Stomach (tissue), 8 donors: ENCODE measurements at regions not wholly inside any gene's neighbourhood (a gene's known extent, or its start where the extent isn't known, plus 50 kb on each side); places are given as distances from the start of the nearest gene placed in this dataset.
"Not testable (repeated sequence)": the region's sequence is repeated elsewhere in the genome, so short reads cannot be mapped to it uniquely, and the experiment has no call there.

ENCODE experiments used
- DNase-seq, 2 donors: peaks; one replicate each; pipeline versions ENCODE4 v3.0.0 to v3.0.0-alpha.2; 2013 to 2019
- H3K27ac ChIP-seq, 5 donors: fragments of 200-600 bp in 4 of 5; sonication (generic) in 4 of 5; one replicate each; pipeline ENCODE4 v1.5.1; 2013 to 2019; ENCODE audit warnings: mild to moderate bottlenecking in 1 of 5, moderate library complexity in 1 of 5
- H3K27me3 ChIP-seq, 3 donors: fragments of 200-600 bp; sonication (generic); one replicate each; pipeline ENCODE4 v1.5.1; 2017 to 2019; ENCODE audit warnings: mixed run types in 1 of 3
- H3K36me3 ChIP-seq, 4 donors: fragments of 200-600 bp; sonication (generic); 1 replicate in 3 of 4; 2 replicates in 1 of 4; pipeline ENCODE4 v1.5.1; 2016 to 2019
- H3K4me1 ChIP-seq, 4 donors: fragments of 200-600 bp; sonication (generic); one replicate each; pipeline ENCODE4 v1.5.1; 2016 to 2019
- H3K4me3 ChIP-seq, 4 donors: fragments of 200-600 bp; sonication (generic) in 3 of 4; one replicate each; pipeline ENCODE4 v1.5.1; 2016 to 2019; ENCODE audit warnings: mild to moderate bottlenecking in 1 of 4
- H3K9me3 ChIP-seq, 4 donors: fragments of 200-600 bp; sonication (generic); one replicate each; pipeline ENCODE4 v1.5.1; 2016 to 2019
- WGBS, 5 donors: extraction: QIAGEN DNeasy Blood & Tissue Kit in 3 of 5; methylation state at CpG; one replicate each; pipeline versions ENCODE4 v1.1.5 to v1.1.7; 2013 to 2018; 5-methylcytosine and 5-hydroxymethylcytosine counted together
- intact Hi-C: fragments of 100-400 bp; cut with DNase I; formaldehyde crosslinking; loops from one replicate; pipeline ENCODE4 v1.15.1; 2023; ENCODE audit warnings: low total_unique reads
- TF ChIP-seq, protein P1 (sequence below), 7 experiments: fragments of 450-650 bp in 4 of 7; fragments of 200-600 bp in 3 of 7; sonication (generic) in 3 of 7; IDR thresholded peaks; one replicate each; pipeline ENCODE4 v1.5.1; 2016 to 2019; ENCODE audit warnings: antibody characterized with exemption in 7 of 7, control low read depth in 2 of 7, mild to moderate bottlenecking in 1 of 7
- donor health status: healthy with polysubstance abuse.
- donor health status: Bipolar disorder and iron deficiency.
- donor health status: healthy.

DNA sequence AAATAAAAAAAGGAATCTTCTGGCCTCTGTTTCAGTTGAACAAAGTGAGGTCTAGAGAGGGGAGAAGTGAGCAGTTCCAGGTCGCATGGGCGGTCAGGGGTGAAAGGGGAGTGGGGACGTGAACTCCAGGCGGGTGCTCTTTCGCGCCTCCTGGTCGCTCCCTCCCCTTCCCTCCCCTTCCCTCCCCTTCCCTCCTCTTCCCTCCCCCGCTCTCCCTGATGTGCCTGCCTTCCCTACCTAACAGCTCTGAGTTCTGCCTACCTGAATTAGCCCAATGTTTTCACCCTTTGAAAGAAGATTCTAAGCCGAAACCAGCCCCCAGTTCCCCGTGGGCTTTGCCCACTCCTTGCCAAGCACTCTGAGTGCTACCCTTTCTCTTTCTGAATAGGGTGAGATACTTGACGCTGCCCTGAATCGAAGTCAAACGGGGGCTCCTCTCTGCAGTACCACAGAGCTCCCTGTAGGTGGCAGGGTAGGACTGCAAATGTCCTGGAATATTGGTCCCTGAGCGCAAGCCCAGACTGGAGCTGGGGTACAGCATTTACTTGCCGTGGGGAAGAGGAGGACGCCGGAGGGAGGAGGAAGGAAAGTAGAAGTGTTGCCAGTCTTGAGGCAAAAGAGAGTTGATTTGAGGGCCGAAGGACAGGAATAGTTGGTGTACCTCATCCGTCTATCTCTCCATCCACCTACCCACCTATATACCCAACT is 214.4 kb downstream of the NPIPA7 start:
- H3K27ac ChIP-seq, intact Hi-C loops, H3K36me3 ChIP-seq, H3K4me3 ChIP-seq, H3K27me3 ChIP-seq, H3K9me3 ChIP-seq, H3K4me1 ChIP-seq: not testable (repeated sequence)
- TF ChIP-seq, protein P1, sequence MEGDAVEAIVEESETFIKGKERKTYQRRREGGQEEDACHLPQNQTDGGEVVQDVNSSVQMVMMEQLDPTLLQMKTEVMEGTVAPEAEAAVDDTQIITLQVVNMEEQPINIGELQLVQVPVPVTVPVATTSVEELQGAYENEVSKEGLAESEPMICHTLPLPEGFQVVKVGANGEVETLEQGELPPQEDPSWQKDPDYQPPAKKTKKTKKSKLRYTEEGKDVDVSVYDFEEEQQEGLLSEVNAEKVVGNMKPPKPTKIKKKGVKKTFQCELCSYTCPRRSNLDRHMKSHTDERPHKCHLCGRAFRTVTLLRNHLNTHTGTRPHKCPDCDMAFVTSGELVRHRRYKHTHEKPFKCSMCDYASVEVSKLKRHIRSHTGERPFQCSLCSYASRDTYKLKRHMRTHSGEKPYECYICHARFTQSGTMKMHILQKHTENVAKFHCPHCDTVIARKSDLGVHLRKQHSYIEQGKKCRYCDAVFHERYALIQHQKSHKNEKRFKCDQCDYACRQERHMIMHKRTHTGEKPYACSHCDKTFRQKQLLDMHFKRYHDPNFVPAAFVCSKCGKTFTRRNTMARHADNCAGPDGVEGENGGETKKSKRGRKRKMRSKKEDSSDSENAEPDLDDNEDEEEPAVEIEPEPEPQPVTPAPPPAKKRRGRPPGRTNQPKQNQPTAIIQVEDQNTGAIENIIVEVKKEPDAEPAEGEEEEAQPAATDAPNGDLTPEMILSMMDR (IDR thresholded peaks at IDR 0.05), result peak in 5 of 7 experiments; percentile 24 to 62 (median 50)
- 11 to 16% (median 14%) methylated on average over 11 to 17 of the region's 19 CpGs for WGBS, 5 donors
- DNase-seq, result peak in 1 of 2 donors; percentile 53

DNA sequence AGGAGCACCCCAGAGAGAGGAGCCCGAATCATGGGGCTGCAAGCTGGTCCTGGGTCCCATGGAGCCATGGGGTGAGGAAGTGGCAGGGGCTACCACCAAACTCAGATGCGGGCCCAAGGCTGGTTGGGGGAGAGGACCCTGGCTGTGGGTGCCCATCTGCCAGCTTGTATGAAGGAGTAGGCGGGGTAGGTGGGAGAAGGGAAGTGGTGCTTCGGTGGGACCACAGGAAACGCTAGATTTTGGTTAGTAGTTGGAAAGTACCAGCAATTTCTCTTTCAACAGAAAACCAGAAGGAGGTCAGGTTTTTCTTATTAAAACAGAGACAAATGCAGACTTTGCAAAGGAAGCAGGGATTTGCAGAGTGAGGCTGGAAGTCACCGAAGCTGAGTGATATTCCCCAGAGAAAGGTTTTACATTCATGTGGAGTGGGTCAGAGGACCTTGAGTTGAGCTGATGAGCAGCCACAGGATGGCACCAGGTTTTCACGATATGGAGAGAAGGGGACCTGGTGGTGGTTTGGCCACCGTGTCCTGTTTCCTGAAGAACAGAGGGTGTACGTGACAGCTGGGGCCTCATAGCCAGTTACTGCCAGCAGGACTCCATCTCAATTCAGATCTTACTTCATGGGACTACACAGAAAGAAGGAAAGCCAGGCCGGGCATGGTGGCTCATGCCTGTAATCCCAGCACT is 216.2 kb downstream of the NPIPA7 start:
- 19 to 41% (median 31%) methylated on average over 2 of the region's 10 CpGs; no CpG with 5 or more reads in 2 of the 5 donors for WGBS, 5 donors
- H3K36me3 ChIP-seq, H3K27ac ChIP-seq: not testable (repeated sequence)

DNA sequence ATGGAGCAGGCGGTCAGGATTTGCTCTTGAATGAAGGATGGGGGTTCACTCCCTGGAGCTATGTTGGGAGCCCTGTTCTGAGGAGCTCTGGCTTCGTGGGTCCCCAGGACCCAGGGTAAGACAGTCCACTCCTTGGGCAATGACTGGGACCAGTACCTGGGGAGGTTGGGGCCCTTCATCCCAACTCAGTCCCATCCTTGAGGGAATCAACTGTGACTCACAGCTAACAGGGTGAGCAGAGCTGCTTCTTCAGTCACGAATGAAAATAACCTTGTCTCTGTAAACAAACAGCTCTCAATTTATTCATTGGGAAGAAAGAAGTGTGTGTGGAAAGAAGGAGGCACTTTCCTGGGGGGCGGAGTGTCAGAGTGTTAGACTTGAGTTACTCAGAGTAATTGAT is 222.3 kb downstream of the NPIPA7 start:
- H3K4me3 ChIP-seq, H3K36me3 ChIP-seq, H3K27ac ChIP-seq, H3K9me3 ChIP-seq, H3K27me3 ChIP-seq, DNase-seq, H3K4me1 ChIP-seq, intact Hi-C loops: not testable (repeated sequence)
- WGBS, 5 donors, result 52 to 70% (median 65%) methylated on average over 3 to 4 of the region's 4 CpGs

More for the DNA sequence above, 216.2 kb downstream of the NPIPA7 start:
- H3K9me3 ChIP-seq, DNase-seq, H3K4me3 ChIP-seq, intact Hi-C loops, H3K27me3 ChIP-seq, H3K4me1 ChIP-seq: not testable (repeated sequence)

DNA sequence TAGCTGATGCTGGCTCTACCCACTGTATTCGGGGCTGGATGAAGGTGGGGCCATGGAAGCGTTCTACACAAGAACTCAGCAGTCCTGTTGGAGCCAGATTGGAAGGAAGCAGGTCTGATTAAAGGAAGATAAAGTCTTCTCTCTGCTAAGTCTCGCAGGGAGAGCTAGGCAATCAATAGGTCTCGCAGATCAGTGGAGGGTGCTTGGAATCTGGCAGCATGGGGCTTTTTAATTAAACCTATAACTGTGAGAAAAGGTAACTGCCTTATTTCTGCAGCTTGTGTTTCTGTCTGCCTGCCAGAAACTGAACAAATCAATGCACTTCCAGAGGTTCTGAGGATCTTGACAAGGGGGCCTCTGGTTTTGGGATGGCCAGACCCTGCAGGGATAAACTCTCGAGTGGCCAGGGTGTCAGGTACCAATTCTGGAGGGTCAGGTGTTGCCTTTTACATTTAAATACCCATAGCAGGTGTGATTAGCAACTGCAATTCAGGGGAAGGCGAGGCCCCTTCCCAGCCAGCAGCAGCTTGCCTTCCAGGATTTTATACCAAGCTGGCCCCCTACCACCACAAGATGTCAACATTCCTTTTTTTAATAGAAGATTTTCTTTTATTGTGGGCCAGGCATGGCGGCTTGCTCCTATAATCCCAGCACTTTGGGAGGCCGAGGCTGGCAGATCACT is 228.6 kb downstream of the NPIPA7 start:
- H3K9me3 ChIP-seq, H3K27ac ChIP-seq, H3K27me3 ChIP-seq, intact Hi-C loops, H3K4me1 ChIP-seq, H3K36me3 ChIP-seq, H3K4me3 ChIP-seq, DNase-seq: not testable (repeated sequence)
- WGBS, 5 donors, result 33 to 60% (median 50%) methylated on average over 2 to 4 of the region's 8 CpGs

DNA sequence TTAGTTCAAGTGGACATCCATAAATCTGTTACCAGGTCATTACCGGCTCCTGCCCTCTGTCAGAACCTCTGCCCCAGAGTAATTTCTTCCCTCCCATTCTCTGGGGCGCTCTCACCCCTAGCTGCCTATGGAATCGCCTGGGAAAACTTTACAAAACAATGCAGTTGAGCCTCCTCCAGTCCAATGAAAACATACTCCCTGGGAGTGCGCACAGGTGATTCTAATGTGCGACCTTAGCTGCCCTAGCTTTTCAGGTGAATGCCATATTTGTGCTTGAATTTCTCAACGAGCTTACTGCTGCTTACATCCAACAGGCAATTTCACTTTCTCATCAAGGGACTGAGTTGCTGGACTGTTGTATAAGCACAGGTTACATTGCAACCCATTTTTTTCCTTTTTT is 230.7 kb downstream of the NPIPA7 start:
- intact Hi-C loops, result not testable (repeated sequence)

DNA sequence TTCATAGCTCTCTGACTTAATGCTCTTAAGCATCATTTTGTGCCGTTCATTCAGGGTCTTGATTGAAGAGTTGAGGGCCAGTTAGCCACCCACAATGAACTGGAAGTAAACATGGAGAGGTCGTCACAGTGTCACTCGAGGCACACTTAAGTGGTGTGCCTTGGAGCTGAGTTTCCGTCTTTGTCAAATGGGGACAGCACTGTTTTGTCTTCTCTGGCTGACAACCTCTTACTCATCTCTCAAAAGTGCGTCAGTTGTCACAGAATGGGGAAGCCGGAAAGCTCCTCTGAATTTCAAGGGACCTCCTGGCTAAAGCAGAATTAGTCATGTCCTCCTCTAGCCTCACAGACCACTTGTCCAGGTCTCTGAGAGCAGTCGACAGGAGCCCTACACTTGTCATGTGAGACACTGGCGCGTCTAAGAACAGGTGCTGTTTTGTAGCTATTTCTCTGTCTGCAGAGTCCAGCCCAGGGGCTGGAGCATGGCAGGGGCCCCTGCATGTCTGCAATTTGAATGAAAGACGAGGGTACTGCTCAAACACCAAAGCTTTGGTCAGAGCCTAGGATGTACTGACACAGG is 231.5 kb downstream of the NPIPA7 start:
- H3K27me3 ChIP-seq, H3K36me3 ChIP-seq, H3K4me3 ChIP-seq, H3K9me3 ChIP-seq, H3K27ac ChIP-seq, DNase-seq, intact Hi-C loops, H3K4me1 ChIP-seq: not testable (repeated sequence)
- WGBS, 5 donors, result 32 to 71% (median 55%) methylated on average over 1 to 6 of the region's 10 CpGs

More for the DNA sequence above, 230.7 kb downstream of the NPIPA7 start:
- WGBS, 5 donors, result 53 to 72% (median 63%) methylated on average over 6 of the region's 6 CpGs
- not testable (repeated sequence) for H3K27me3 ChIP-seq, H3K36me3 ChIP-seq, H3K4me3 ChIP-seq, H3K4me1 ChIP-seq, DNase-seq, H3K27ac ChIP-seq, H3K9me3 ChIP-seq

DNA sequence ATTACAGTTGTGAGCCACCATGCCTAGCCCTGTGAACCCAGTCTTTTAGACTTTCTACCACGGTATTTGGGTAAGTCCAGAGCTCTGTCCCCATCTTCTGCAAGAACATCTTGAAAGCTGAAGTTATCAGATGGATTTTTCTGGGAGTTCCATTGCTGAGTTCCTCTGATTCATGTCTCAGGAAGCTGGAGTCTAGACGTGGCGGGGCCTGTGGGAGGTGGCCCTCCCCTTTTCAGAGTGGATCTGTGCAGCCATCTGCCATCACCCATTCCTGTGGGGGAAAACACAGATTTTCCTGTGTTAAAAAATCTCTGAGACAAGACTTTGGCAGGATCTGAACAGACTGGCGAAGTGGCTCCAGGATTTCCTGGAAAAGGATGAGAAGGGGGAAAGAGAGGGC is 234.3 kb downstream of the NPIPA7 start:
- intact Hi-C loops, H3K4me1 ChIP-seq, H3K27me3 ChIP-seq, DNase-seq, H3K27ac ChIP-seq, H3K4me3 ChIP-seq, H3K36me3 ChIP-seq, H3K9me3 ChIP-seq: not testable (repeated sequence)
- WGBS, 5 donors, result 54 to 65% (median 58%) methylated on average over 2 of the region's 4 CpGs; no CpG with 5 or more reads in 2 of the 5 donors

DNA sequence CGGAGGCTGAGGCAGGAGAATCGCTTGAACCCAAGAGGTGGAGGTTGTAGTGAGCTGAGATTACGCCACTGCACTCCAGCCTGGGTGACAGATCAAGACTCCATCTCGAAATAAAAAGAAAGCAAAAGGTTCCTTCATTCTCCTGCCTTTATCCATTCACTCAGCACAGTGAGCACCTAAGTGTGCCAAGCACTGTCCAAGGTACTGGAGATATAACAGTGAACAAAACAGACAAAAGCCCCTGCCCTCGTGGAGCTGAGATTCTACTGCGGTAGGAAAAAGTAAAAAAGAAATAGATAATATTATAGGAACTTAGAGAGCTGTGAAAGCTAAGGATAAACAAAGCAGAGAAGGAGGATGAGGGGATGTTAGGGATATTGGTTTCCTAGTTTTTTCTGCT is 235.5 kb downstream of the NPIPA7 start:
- H3K9me3 ChIP-seq, H3K36me3 ChIP-seq, intact Hi-C loops, DNase-seq, H3K4me3 ChIP-seq, H3K4me1 ChIP-seq, H3K27ac ChIP-seq, H3K27me3 ChIP-seq: not testable (repeated sequence)
- WGBS, 5 donors, result 69 to 76% (median 70%) methylated on average over 6 of the region's 6 CpGs

DNA sequence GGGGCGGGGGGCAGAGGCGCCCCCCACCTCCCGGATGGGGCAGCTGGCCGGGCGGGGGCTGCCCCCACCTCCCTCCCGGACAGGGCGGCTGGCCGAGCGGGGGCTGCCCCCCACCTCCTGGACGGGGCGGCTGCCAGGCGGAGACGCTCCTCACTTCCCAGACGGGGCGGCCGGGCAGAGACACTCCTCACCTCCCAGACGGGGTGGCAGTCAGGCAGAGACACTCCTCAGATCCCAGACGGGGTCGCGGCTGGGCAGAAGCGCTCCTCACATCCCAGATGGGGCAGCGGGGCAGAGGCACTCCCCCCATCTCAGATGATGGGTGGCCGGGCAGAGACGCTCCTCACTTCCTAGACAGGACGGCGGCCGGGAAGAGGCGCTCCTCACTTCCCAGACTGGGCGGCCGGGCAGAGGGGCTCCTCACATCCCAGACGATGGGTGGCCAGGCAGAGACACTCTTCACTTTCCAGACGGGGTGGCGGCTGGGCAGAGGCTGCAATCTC is 240.1 kb downstream of the NPIPA7 start:
- H3K4me1 ChIP-seq, H3K9me3 ChIP-seq, DNase-seq, H3K27ac ChIP-seq, intact Hi-C loops, H3K4me3 ChIP-seq, H3K36me3 ChIP-seq, H3K27me3 ChIP-seq: not testable (repeated sequence)
- 94 to 96% (median 95%) methylated on average over 7 to 32 of the region's 33 CpGs; no CpG with 5 or more reads in 1 of the 5 donors for WGBS, 5 donors

DNA sequence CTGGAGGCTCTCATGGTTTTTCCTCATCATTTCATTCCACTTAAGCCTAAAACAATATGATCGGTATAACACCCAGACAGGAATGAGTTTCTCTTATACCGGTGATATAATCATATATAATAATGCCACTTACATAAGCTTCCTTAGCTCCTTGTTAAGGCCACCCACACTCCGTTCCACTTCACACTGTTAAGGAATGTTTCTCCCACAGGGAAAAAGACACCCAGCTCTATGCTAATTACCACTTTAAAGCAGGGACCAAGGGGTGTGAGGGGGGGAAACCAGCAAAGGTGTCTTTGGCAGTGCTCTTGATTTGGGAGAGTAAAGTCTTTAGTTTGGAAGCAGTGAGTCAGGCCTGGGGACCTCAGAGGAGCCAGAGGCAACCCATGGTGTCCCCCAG is 245.4 kb downstream of the NPIPA7 start:
- 43 to 69% (median 57%) methylated on average over 1 of the region's 3 CpGs for WGBS, 5 donors
- intact Hi-C loops, H3K9me3 ChIP-seq: not testable (repeated sequence)

More for the DNA sequence above, 245.4 kb downstream of the NPIPA7 start:
- not testable (repeated sequence) for H3K4me3 ChIP-seq, H3K27me3 ChIP-seq, H3K27ac ChIP-seq, H3K4me1 ChIP-seq, H3K36me3 ChIP-seq, DNase-seq
